SJSA1 (cell line): ENCODE measurements at regions not wholly inside any gene's neighbourhood (a gene's known extent, or its start where the extent isn't known, plus 50 kb on each side); places are given as distances from the start of the nearest gene placed in this dataset.
"Not testable (repeated sequence)": the region's sequence is repeated elsewhere in the genome, so short reads cannot be mapped to it uniquely, and the experiment has no call there.

Source experiments
- DNase-seq, 2 experiments: peaks; one replicate each; pipeline ENCODE4 v3.0.0-alpha.2; 2015 to 2020; ENCODE audit warnings: low spot score in 2 of 2, low read depth in 1 of 2
- H3K27ac ChIP-seq: fragments of 250-450 bp; sonication (Bioruptor Pico); 2 replicates; pipeline ENCODE4 v1.5.1; 2020; ENCODE audit warnings: mild to moderate bottlenecking, moderate library complexity
- H3K27me3 ChIP-seq: fragments of 250-450 bp; sonication (Bioruptor Pico); replicated peaks from 2 replicates; pipeline ENCODE4 v1.5.1; 2020; ENCODE audit warnings: mild to moderate bottlenecking, moderate library complexity
- H3K36me3 ChIP-seq: fragments of 250-450 bp; sonication (Bioruptor Pico); 2 replicates; pipeline ENCODE4 v1.5.1; 2020; ENCODE audit warnings: mild to moderate bottlenecking
- H3K4me1 ChIP-seq: fragments of 250-450 bp; sonication (Bioruptor Pico); replicated peaks from 2 replicates; pipeline ENCODE4 v1.6.1; 2021; ENCODE audit warnings: mild to moderate bottlenecking
- H3K4me3 ChIP-seq: fragments of 250-450 bp; sonication (Bioruptor Pico); 2 replicates; pipeline ENCODE4 v1.5.1; 2020; ENCODE audit warnings: mild to moderate bottlenecking
- H3K9me3 ChIP-seq: fragments of 250-450 bp; sonication (Bioruptor Pico); replicated peaks from 2 replicates; pipeline ENCODE4 v1.5.1; 2020; ENCODE audit warnings: mild to moderate bottlenecking

DNA sequence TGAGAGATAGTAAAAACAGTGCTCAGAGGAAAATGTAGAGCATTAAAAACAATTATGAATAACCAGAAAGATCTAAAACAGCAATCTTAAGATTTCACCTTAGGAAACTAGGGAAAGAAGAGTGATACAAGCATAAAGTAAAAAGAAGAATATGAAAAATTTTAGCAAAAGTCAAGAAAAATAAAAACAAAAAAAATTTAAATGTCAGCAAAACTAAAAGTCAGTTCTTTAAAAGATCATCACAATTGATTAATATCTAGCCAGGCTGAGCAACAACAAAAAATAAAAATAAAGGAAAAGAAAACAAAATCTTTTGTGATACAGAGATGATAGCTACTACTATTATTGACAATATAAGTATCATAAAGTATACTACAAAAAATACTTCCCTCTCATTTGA is 1088.1 kb upstream of the EDIL3 start:
- no peaks in the 10 kb centered on the region for H3K36me3 ChIP-seq
- H3K4me1 ChIP-seq: no peaks in the 10 kb centered on the region
- DNase-seq: no peak
- no peak overlapping the region for H3K4me3 ChIP-seq
- no peak overlapping the region for H3K27ac ChIP-seq
- H3K27me3 ChIP-seq: no peaks in the 10 kb centered on the region
- H3K9me3 ChIP-seq: no peaks in the 10 kb centered on the region

- H3K9me3 ChIP-seq, H3K36me3 ChIP-seq, DNase-seq, H3K27me3 ChIP-seq, H3K4me3 ChIP-seq, H3K27ac ChIP-seq, H3K4me1 ChIP-seq: not testable (repeated sequence)
These were observed 1090.5 kb upstream of the EDIL3 start for GRCh38 chr5:85475151-85475550.

- H3K36me3 ChIP-seq: no peaks in the 10 kb centered on the region
- H3K27me3 ChIP-seq: no peaks in the 10 kb centered on the region
These were observed 1091.9 kb upstream of the EDIL3 start for GRCh38 chr5:85476617-85477016.

GRCh38 chr5:85479849-85480248 is 1095.2 kb upstream of the EDIL3 start:
- no peak for DNase-seq
- H3K4me3 ChIP-seq: no peak overlapping the region
- H3K4me1 ChIP-seq: no peaks in the 10 kb centered on the region
- H3K9me3 ChIP-seq: no peaks in the 10 kb centered on the region; the same call in 1 of the 2 replicates
- H3K27me3 ChIP-seq: no peaks in the 10 kb centered on the region
- no peaks in the 10 kb centered on the region for H3K36me3 ChIP-seq
- H3K27ac ChIP-seq: no peak overlapping the region

More at GRCh38 chr5:85476617-85477016, 1091.9 kb upstream of the EDIL3 start:
- Histone ChIP-seq H3K27ac (no peak overlapping the region), H3K9me3 (no peaks in the 10 kb centered on the region), H3K4me1 (no peaks in the 10 kb centered on the region), H3K4me3 (no peak overlapping the region)
- no peak for DNase-seq

GRCh38 chr5:85484982-85485574 is 1100.4 kb upstream of the EDIL3 start:
- no peak for DNase-seq
- H3K9me3 ChIP-seq: no peaks in the 10 kb centered on the region; the same call in 1 of the 2 replicates
- H3K27ac ChIP-seq: no peak overlapping the region
- H3K4me1 ChIP-seq: no peaks in the 10 kb centered on the region
- H3K4me3 ChIP-seq: no peak overlapping the region
- no peaks in the 10 kb centered on the region for H3K36me3 ChIP-seq
- H3K27me3 ChIP-seq: no peaks in the 10 kb centered on the region

DNA sequence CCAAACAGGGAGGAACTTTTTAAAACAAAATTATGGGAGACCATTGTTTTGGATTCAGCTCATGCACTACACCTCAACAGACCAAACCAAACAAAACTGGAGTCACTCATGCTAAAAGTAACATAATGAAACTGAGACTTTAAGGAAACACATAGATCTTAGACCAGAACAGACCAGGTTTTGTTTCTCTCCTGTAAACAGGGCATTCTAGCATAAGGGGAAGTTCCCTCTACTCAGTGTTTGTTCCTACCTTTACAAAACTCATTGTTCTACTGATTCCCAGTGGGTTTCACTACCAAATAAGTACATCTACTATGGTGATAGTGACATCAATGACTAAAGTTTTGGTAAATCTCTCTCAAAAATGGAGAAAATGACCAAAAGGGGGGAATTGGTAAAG is 1103.6 kb upstream of the EDIL3 start:
- H3K36me3 ChIP-seq: no peaks in the 10 kb centered on the region
- no peaks in the 10 kb centered on the region for H3K27me3 ChIP-seq
- no peaks in the 10 kb centered on the region for H3K4me1 ChIP-seq
- no peak overlapping the region for H3K4me3 ChIP-seq
- H3K27ac ChIP-seq: no peak overlapping the region
- no peak for DNase-seq
- H3K9me3 ChIP-seq: no peaks in the 10 kb centered on the region; the same call in 1 of the 2 replicates

DNA sequence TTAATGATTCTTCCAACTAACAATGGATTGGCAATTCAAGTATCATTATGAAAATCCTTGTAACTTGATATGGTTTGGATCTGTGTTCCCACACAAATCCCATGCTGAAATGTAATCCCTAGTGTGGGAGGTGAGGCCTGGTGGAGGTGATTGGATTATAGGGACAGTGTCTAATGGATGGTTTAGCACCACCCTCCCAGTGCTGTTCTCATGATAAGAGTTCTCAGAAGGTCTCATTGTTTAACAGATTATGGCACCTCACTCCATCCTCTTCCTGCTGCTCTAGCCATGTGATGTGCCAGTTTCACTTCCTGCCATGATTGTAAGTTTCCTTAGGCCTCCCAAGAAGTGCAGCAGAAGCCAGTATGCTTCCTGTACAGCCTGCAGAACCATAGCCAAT is 1116.2 kb upstream of the EDIL3 start:
- no peak overlapping the region for H3K27ac ChIP-seq
- H3K27me3 ChIP-seq: no peaks in the 10 kb centered on the region
- DNase-seq: no peak
- H3K36me3 ChIP-seq: no peaks in the 10 kb centered on the region
- no peak overlapping the region for H3K4me3 ChIP-seq
- H3K9me3 ChIP-seq: no peaks in the 10 kb centered on the region
- H3K4me1 ChIP-seq: no peaks in the 10 kb centered on the region

DNA sequence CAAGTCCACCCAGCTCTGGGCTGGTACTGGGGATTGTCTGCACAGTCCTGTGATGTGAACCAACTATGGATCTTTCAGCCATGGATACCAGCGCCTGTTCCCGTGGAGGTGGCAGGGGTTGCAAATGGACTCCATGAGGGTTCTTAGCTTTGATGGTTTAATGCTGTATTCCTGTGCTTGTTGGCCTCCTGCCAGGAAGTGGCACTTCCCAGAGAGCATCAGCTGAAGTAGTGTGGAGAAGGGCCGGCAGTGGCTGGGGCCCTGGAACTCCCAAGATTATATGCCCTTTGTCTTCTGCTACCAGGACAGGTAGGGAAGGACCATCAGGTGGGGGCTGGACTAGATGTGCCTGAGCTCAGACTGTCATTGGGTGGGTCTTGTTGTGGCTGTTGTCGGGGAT is 1104.8 kb upstream of the COX7C start:
- Histone ChIP-seq H3K9me3 (no peaks in the 10 kb centered on the region), H3K4me3 (no peak overlapping the region), H3K27ac (no peak overlapping the region), H3K4me1 (no peaks in the 10 kb centered on the region), H3K27me3 (no peaks in the 10 kb centered on the region), H3K36me3 (no peaks in the 10 kb centered on the region)
- peak in 1 of 2 experiments; percentile 33 for DNase-seq

DNA sequence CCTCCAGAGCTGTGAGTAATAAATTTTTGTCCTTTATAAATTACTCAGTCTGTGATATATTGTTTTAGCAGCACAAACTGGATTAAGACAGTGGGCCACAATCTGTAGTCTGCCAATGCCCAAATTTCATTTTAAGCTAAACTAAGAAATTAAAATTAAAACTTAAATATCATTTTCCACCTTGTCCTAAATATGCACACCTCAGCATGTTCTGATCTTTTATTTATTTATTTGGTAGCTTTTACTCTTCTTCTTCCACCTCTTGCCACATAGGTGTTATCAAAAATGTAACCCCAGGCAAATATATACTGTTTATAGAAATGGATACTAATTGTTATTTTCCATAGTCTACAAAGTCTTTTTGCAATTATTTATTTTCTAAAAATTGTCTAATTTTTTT is 1102.2 kb upstream of the COX7C start:
- H3K27ac ChIP-seq: no peak overlapping the region
- H3K9me3 ChIP-seq: no peaks in the 10 kb centered on the region
- H3K4me1 ChIP-seq: no peaks in the 10 kb centered on the region
- no peaks in the 10 kb centered on the region for H3K27me3 ChIP-seq
- no peak for DNase-seq
- H3K4me3 ChIP-seq: no peak overlapping the region
- no peaks in the 10 kb centered on the region for H3K36me3 ChIP-seq

DNA sequence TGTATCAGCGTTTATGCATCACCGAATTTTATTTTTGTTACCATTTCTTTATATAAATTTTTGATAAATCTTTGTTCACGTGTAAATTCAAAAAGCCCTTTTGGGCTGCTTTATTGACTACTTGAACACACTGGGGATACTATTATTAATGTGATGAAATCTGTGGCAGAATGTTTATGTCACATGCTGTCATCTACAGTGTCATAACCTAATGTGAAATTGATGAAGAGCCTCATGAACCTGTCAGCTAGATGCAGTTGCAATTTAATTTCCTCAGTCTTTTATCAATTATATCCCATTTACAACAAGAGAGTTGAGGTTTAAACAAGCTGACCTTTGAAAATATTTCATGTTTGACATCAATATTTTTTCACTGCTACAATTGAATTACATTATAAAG is 1100.4 kb upstream of the COX7C start:
- no peaks in the 10 kb centered on the region for H3K9me3 ChIP-seq
- H3K4me1 ChIP-seq: no peaks in the 10 kb centered on the region
- no peak for DNase-seq
- no peak overlapping the region for H3K4me3 ChIP-seq
- no peaks in the 10 kb centered on the region for H3K27me3 ChIP-seq
- H3K36me3 ChIP-seq: no peaks in the 10 kb centered on the region
- H3K27ac ChIP-seq: no peak overlapping the region

GRCh38 chr5:85533341-85534047 is 1084.2 kb upstream of the COX7C start:
- Histone ChIP-seq H3K9me3 (no peaks in the 10 kb centered on the region), H3K4me3 (no peak overlapping the region), H3K27me3 (no peaks in the 10 kb centered on the region), H3K36me3 (no peaks in the 10 kb centered on the region), H3K4me1 (no peaks in the 10 kb centered on the region), H3K27ac (no peak overlapping the region)
- no peak for DNase-seq

- Histone ChIP-seq H3K27ac (no peak overlapping the region), H3K27me3 (no peaks in the 10 kb centered on the region), H3K36me3 (no peaks in the 10 kb centered on the region), H3K9me3 (no peaks in the 10 kb centered on the region), H3K4me1 (no peaks in the 10 kb centered on the region), H3K4me3 (no peak overlapping the region)
- DNase-seq: no peak
These were observed 1079.4 kb upstream of the COX7C start for GRCh38 chr5:85538362-85538761.

GRCh38 chr5:85545129-85545528 is 1072.6 kb upstream of the COX7C start:
- H3K4me3 ChIP-seq: no peak overlapping the region
- H3K4me1 ChIP-seq: no peaks in the 10 kb centered on the region
- DNase-seq: no peak
- H3K9me3 ChIP-seq: no peaks in the 10 kb centered on the region
- H3K27ac ChIP-seq: no peak overlapping the region
- no peaks in the 10 kb centered on the region for H3K27me3 ChIP-seq
- no peaks in the 10 kb centered on the region for H3K36me3 ChIP-seq

GRCh38 chr5:85549229-85549628 is 1068.5 kb upstream of the COX7C start:
- Histone ChIP-seq H3K27ac (no peak overlapping the region), H3K36me3 (no peaks in the 10 kb centered on the region), H3K27me3 (no peaks in the 10 kb centered on the region), H3K9me3 (no peaks in the 10 kb centered on the region; the same call in 1 of the 2 replicates), H3K4me1 (no peaks in the 10 kb centered on the region), H3K4me3 (no peak overlapping the region)
- no peak for DNase-seq
